ENCODE measurements at regions not wholly inside any gene's neighbourhood (a gene's known extent, or its start where the extent isn't known, plus 50 kb on each side); places are given as distances from the start of the nearest gene placed in this dataset.
A peak's percentile ranks its signal among the peaks of the same experiment; 100 is the strongest.

- Histone ChIP-seq H4K20me1 (ENCODE audit: control insufficient read depth, extremely low read depth, insufficient read depth, low read length) (no peaks in the 10 kb centered on the region), H3K9ac (ENCODE audit: insufficient read depth, low read length) (no peak overlapping the region), H2AFZ (ENCODE audit: low read length) (no peak overlapping the region), H3K27ac (ENCODE audit: insufficient read depth, low read length) (peak overlapping the region; percentile 30), H3K4me3 (replicated peaks in 1 of 4; ENCODE audit: control extremely low read depth in 1 of 4, insufficient read depth in 1 of 4, low read depth in 3 of 4, low read length in 4 of 4) (no peak overlapping the region), H3K79me2 (ENCODE audit: control insufficient read depth, insufficient read depth, low read length) (no peaks in the 10 kb centered on the region), H3K4me1 (ENCODE audit: control insufficient read depth, extremely low read depth, insufficient read depth, low read length) (peaks cover 14% of the 10 kb centered on the region), H3K4me2 (ENCODE audit: extremely low read depth, insufficient read depth, low read length) (peak overlapping the region; percentile 0), H3K36me3 (ENCODE audit: control insufficient read depth, insufficient read depth, low read length) (no peaks in the 10 kb centered on the region), H3K9me3 (ENCODE audit: control insufficient read depth, insufficient read depth, low read depth, low read length) (no peaks in the 10 kb centered on the region), H3K27me3 (ENCODE audit: control insufficient read depth, insufficient read depth, low read length) (no peaks in the 10 kb centered on the region)
- DNase-seq (ENCODE audit: low read depth in 2 of 2), result peak; percentile 91
- TF ChIP-seq EZH2 (IDR thresholded peaks at IDR 0.05; ENCODE audit: low read length, missing control alignments) (no peak), CTCF (conservative IDR thresholded peaks at IDR 0.05 in 1 of 2, IDR thresholded peaks at IDR 0.05 in 1 of 2; ENCODE audit: low read depth in 1 of 2, low read length in 2 of 2) (no peak)
Measured at GRCh38 chr5:8906303-8906967, 639.4 kb downstream of the SEMA5A start.

- Histone ChIP-seq H3K4me3 (replicated peaks in 1 of 4; ENCODE audit: control extremely low read depth in 1 of 4, insufficient read depth in 1 of 4, low read depth in 3 of 4, low read length in 4 of 4) (no peak overlapping the region), H3K4me1 (ENCODE audit: control insufficient read depth, extremely low read depth, insufficient read depth, low read length) (peaks cover 14% of the 10 kb centered on the region), H3K9me3 (ENCODE audit: control insufficient read depth, insufficient read depth, low read depth, low read length) (no peaks in the 10 kb centered on the region), H3K27me3 (ENCODE audit: control insufficient read depth, insufficient read depth, low read length) (no peaks in the 10 kb centered on the region), H4K20me1 (ENCODE audit: control insufficient read depth, extremely low read depth, insufficient read depth, low read length) (no peaks in the 10 kb centered on the region), H3K4me2 (ENCODE audit: extremely low read depth, insufficient read depth, low read length) (peak overlapping the region; percentile 11), H3K79me2 (ENCODE audit: control insufficient read depth, insufficient read depth, low read length) (no peaks in the 10 kb centered on the region), H2AFZ (ENCODE audit: low read length) (no peak overlapping the region), H3K9ac (ENCODE audit: insufficient read depth, low read length) (no peak overlapping the region), H3K27ac (ENCODE audit: insufficient read depth, low read length) (peak overlapping the region; percentile 74), H3K36me3 (ENCODE audit: control insufficient read depth, insufficient read depth, low read length) (no peaks in the 10 kb centered on the region)
- DNase-seq (ENCODE audit: low read depth in 2 of 2), result peak; percentile 82 to 92
- TF ChIP-seq CTCF (conservative IDR thresholded peaks at IDR 0.05 in 1 of 2, IDR thresholded peaks at IDR 0.05 in 1 of 2; ENCODE audit: low read depth in 1 of 2, low read length in 2 of 2) (no peak), EZH2 (IDR thresholded peaks at IDR 0.05; ENCODE audit: low read length, missing control alignments) (no peak)
Measured at GRCh38 chr5:8907168-8907868, 638.6 kb downstream of the SEMA5A start.

- no peaks in the 10 kb centered on the region for H4K20me1 ChIP-seq (ENCODE audit: control insufficient read depth, extremely low read depth, insufficient read depth, low read length)
- no peak overlapping the region for H2AFZ ChIP-seq (ENCODE audit: low read length)
- no peak overlapping the region for H3K9ac ChIP-seq (ENCODE audit: insufficient read depth, low read length)
- no peaks in the 10 kb centered on the region for H3K9me3 ChIP-seq (ENCODE audit: control insufficient read depth, insufficient read depth, low read depth, low read length)
- DNase-seq (ENCODE audit: low read depth in 2 of 2), result peak in 1 of 2 donors; percentile 23
- no peak overlapping the region for H3K4me3 ChIP-seq (replicated peaks in 1 of 4; ENCODE audit: control extremely low read depth in 1 of 4, insufficient read depth in 1 of 4, low read depth in 3 of 4, low read length in 4 of 4)
- no peaks in the 10 kb centered on the region for H3K36me3 ChIP-seq (ENCODE audit: control insufficient read depth, insufficient read depth, low read length)
- H3K79me2 ChIP-seq (ENCODE audit: control insufficient read depth, insufficient read depth, low read length), result no peaks in the 10 kb centered on the region
- peaks cover 14% of the 10 kb centered on the region for H3K4me1 ChIP-seq (ENCODE audit: control insufficient read depth, extremely low read depth, insufficient read depth, low read length)
- H3K27ac ChIP-seq (ENCODE audit: insufficient read depth, low read length), result peak overlapping the region; percentile 74
- H3K4me2 ChIP-seq (ENCODE audit: extremely low read depth, insufficient read depth, low read length), result no peak overlapping the region
- TF ChIP-seq CTCF (conservative IDR thresholded peaks at IDR 0.05 in 1 of 2, IDR thresholded peaks at IDR 0.05 in 1 of 2; ENCODE audit: low read depth in 1 of 2, low read length in 2 of 2), result peak; percentile 63 to 76
- no peak for TF ChIP-seq EZH2 (IDR thresholded peaks at IDR 0.05; ENCODE audit: low read length, missing control alignments)
- H3K27me3 ChIP-seq (ENCODE audit: control insufficient read depth, insufficient read depth, low read length), result no peaks in the 10 kb centered on the region
Measured at GRCh38 chr5:8908055-8908683, 637.7 kb downstream of the SEMA5A start.

Data from fibroblast of lung (primary cell).